HG03139 (cell line): ENCODE measurements at regions not wholly inside any gene's neighbourhood (a gene's known extent, or its start where the extent isn't known, plus 50 kb on each side); places are given as distances from the start of the nearest gene placed in this dataset.
"Not testable (repeated sequence)": the region's sequence is repeated elsewhere in the genome, so short reads cannot be mapped to it uniquely, and the experiment has no call there.

ENCODE experiments used
- ATAC-seq: cut with Tn5 transposase; IDR thresholded peaks from one replicate; pipeline ENCODE4 v1.9.1; 2021; ENCODE audit not compliant: unreplicated experiment

- no peak for ATAC-seq
Measured at GRCh38 chr3:104412608-104413580, 953.8 kb upstream of the ALCAM start.

DNA sequence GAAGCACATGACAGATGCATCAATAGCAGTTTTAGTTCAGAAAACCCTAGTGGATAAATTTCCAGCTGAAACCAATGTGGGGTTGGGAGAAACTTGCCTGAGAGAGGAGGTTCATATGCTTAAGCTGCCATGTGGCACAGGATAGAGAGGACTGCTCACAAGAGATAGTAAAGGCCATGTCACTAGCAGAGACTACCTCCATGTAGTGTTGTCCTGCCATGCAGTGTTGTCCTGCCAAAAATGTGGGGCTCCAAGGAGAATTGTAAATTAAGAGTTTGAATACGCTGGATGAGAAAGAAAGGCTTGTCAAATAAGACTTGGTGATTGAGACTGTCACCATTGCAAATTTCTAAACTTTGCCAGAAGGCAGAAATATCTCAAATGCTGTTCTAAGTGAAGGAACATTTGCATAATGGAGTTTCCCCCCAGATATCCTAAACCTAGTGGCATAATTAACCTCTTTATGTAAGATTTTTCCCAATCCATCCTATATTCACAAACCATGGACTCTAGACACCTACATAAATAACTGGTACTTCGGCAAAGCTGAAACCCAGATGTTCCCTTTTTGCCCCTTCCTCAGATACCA, 938.3 kb upstream of the ALCAM start:
- ATAC-seq: no peak

- no peak for ATAC-seq
Measured at GRCh38 chr3:104429727-104430126, 937.0 kb upstream of the ALCAM start.

DNA sequence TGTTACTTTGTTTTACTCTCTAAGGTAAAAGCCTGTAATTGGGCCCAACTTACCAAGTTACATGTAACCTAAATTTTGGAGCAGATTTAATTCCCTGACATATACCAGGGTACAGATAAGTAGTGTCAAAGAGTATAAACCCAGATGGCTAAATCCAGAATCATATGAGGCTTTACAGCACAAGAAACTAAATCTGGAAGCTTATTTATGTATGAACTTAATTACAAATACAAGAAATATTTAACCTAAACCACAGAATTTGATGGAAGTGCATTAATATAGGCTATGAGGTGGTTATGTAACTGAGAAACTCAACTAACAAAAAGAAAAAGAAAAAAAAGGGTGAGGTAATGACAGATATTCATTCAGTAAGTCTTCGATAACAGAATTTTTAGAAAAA, 930.2 kb upstream of the ALCAM start:
- ATAC-seq: no peak

DNA sequence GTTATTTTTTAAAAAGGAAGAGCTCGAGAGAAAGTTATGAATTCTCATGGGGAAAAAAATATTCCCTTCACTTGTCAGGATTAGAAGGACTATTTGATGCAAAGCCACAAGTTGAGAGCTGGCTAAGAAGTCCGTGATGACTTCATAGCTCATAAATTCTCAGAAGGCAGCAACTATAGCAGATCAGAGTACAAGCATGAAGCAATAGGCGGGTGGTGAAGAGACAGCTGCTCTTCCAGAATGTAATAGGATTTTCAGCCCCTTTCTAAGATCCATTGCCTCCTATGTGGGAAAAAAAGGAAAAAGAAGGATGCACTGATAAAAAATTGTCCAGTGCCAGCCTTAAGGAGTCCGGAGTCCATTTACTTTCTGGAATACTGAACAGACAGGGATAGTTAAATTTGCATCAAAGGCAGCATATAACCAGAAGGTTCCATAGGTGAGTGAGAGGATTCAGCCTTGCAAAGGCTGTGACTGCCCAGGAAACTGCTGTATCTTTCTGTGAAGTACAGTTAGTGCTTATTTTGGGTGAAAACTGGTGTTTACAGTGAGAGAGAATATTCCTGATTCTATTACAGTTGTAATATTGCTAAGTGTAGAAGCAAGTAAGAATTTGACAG, 929.5 kb upstream of the ALCAM start:
- no peak for ATAC-seq

- ATAC-seq: no peak
Measured at GRCh38 chr3:104437891-104438290, 928.8 kb upstream of the ALCAM start.

DNA sequence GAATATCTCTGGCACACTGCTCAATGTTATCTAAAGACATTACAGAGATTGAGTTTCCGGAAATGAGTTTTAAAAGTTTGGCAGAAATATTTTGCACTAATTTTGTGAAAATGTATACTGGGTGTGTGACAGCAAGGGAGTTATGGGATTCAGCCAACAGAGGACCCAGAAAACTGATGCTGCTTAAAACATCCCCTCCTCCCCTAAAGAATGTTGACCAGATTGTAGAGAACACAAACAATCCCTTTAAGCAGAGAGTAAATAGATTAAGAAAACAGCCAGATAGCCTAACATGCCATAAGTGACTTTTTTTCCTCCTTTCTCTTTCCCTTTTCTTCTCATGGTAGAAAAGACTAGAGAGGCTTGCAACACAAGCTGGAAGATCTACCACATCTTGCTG, 928.0 kb upstream of the ALCAM start:
- no peak for ATAC-seq

GRCh38 chr3:104445252-104445919, 921.3 kb upstream of the ALCAM start:
- ATAC-seq: not testable (repeated sequence)

GRCh38 chr3:104447681-104448080, 919.0 kb upstream of the ALCAM start:
- no peak for ATAC-seq

- ATAC-seq: no peak
Measured at GRCh38 chr3:104452697-104453096, 914.0 kb upstream of the ALCAM start.

DNA sequence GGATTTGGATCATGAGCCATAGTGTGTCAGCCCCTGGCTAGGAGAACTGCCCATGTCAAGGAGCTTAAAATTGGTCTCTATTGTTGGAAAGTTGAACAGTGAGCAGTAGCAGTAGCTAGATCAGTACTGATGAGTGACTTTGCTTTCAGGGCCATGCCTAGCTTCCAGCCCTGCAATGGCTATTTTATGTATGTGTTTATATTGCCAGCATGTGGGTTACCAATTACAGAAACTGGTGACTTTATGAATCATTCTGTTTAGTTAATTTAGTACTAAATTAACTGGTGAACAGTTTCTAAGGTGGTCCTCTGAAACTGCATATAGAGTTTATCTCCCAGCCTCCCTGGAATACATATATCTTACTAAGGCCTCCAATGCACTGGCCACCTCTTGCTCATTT, 908.1 kb upstream of the ALCAM start:
- no peak for ATAC-seq

DNA sequence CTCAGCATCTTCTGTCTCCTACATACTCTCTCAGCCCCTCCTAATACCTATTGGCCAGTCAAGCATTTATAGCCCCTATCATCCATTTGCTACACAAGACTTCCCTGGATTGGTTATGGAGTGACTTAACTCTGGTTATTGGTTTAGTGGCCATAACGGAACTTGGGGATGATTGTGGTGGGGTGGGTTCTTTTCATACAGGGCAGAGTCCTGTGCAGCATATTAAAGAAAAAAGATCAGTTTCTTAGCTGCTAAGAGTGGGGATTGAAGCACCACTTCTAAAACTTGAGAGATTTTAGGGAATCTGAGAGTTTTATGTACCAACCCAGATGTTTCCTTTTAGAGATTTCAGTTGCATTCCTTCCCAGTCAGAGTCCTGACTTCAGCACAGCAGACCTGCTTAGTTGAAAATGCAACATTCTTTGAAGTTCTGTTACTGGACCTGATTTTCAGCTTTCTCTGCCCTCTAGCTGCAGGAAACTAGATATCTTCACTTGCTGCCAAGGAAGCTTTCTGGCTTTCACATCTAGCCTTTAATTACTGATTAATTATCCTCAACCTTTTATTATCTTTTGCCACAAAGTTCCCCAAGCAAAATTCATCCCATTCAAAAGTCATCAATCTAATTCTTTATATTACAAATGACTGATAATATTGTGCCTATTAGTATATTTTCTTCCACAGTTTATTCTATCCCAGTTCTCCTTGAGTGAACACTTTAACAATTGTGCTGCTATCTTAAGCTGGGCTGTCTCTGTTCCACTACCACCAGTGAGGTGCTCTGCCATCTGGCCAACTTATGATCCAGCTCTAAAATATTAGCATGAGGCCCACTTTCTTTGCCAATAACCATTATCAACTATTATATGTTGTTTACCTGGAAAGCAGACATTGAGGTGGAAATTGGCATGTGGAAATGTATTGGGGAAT, 906.0 kb upstream of the ALCAM start:
- ATAC-seq: peak; percentile 48

DNA sequence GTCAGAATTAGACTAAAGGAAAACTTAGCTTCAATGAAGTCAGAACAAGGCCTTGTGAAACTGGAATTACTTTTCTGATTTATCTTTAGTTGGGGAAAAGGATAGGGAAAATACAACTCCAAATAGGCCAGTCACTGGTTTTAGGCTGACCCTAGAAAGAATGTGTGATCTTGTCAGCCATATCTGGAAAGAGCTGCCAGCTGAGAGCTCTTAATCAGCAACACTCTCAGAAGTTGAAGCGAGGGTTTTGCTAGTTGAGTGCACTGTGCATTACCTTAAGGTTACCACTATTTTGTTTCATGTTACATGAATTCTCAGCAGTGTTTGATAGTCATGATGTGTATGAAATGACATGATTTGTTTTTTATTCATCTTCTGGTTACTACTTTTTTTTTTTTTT, 905.3 kb upstream of the ALCAM start:
- ATAC-seq: no peak

- ATAC-seq: no peak
Measured at GRCh38 chr3:104472221-104472620, 894.5 kb upstream of the ALCAM start.

DNA sequence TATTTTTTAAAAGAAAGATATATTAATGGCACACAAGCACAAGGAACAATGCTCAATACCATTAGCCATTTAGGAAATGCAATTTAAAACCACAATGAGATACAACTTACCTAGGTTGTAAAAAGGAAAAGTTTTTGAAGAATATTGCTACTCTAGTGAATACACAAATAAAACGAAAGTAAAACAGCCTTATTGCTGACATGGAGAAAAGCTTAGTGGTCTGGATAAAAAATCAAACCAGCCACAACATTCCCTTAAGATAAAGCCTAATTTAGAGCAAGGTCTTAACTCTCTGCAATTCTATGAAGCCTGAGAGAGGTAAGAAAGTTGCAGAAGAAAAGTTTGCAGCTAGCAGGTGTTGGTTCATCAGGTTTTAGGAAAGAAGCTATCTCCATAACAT, 892.7 kb upstream of the ALCAM start:
- no peak for ATAC-seq

DNA sequence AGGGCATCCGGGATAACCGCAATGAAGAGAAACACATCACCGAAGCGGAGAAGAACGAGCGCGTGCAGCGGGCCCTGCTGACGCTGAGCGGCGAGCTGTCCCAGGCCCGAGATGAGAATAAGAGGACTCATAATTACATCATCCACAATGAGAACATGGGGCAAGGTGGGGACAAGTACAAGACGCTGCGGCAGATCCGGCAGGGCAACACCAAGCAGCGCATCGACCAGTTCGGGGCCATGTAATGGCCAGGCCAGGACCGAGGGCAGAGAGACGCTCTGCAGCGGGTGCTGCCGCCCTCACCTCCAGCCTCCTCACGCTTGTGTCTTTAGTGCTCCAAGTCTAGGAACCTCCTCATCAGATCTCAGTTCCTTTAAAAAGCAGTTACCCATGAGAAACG, 863.7 kb upstream of the ALCAM start:
- no peak for ATAC-seq

GRCh38 chr3:104510131-104510849, 856.4 kb upstream of the ALCAM start:
- no peak for ATAC-seq

GRCh38 chr3:104514371-104514770, 852.3 kb upstream of the ALCAM start:
- no peak for ATAC-seq

GRCh38 chr3:104514776-104515175, 851.9 kb upstream of the ALCAM start:
- ATAC-seq: no peak

- no peak for ATAC-seq
Measured at GRCh38 chr3:104519068-104519467, 847.6 kb upstream of the ALCAM start.
